K562 (cell line): ENCODE measurements at regions not wholly inside any gene's neighbourhood (a gene's known extent, or its start where the extent isn't known, plus 50 kb on each side); places are given as distances from the start of the nearest gene placed in this dataset.

Experiments
- ATAC-seq: fragments of 200-7000 bp; cut with Tn5 transposase; 3 replicates; pipeline ENCODE4 v1.9.1; 2020; ENCODE audit warnings: moderate library complexity
- BruUV-seq: library from RNA; stranded (reverse); fragments of 400-500 nt; replicated peaks from 2 replicates; lab custom pipeline; 2021; lab: Mats Ljungman, UMichigan
- CTCF ChIA-PET: fragments of 300-600 bp; formaldehyde crosslinking; extraction: SDS; loops from one replicate; lab custom pipeline; 2021; ENCODE audit warnings: low intra/inter-chr PET ratio; lab: Yijun Ruan, JAX
- POLR2A ChIA-PET: fragments of 300-600, 350-650 bp; sonication (Branson Sonifier 250); formaldehyde crosslinking; extraction: SDS; loops from one replicate; lab custom pipeline; 2021; ENCODE audit warnings: antibody characterized with exemption, inconsistent platforms; lab: Yijun Ruan, JAX
- DNase-seq, 4 experiments: peaks; one replicate each; pipeline versions ENCODE4 v3.0.0 to v3.0.0-alpha.2; 2011 to 2018; ENCODE audit warnings: low spot score in 3 of 4, mixed read lengths in 3 of 4; ENCODE audit errors: extremely low read depth in 1 of 4
- FAIRE-seq: peaks from 2 replicates; lab custom pipeline; 2011; peaks lifted over from hg19 to GRCh38; lab: Jason Lieb, UNC
- H2AFZ ChIP-seq: 2 replicates; pipeline ENCODE4 v1.6.0; 2011; ENCODE audit warnings: low read depth, low read length, control low read depth, inconsistent platforms
- H3K27ac ChIP-seq: fragments of 200-600 bp; 3 replicates; pipeline ENCODE4 v1.8.0; 2011; ENCODE audit warnings: low read depth, mild to moderate bottlenecking, control low read depth, inconsistent platforms, low read length, moderate library complexity, mixed read lengths; ENCODE audit errors: extremely low read depth
- H3K27me3 ChIP-seq, 2 experiments: fragments of 300-600 bp in 1 of 2; 2 replicates in 1 of 2; 3 replicates in 1 of 2; pipeline versions ENCODE4 v1.6.0 to v1.8.0; 2011; ENCODE audit warnings: inconsistent platforms in 2 of 2, low read length in 2 of 2, mild to moderate bottlenecking in 1 of 2, mixed read lengths in 1 of 2, moderate library complexity in 1 of 2; ENCODE audit not compliant: control insufficient read depth in 2 of 2, insufficient read depth in 2 of 2
- H3K36me3 ChIP-seq: fragments of 300-600 bp; 3 replicates; pipeline ENCODE4 v1.8.0; 2011; ENCODE audit warnings: mild to moderate bottlenecking, low read length, inconsistent platforms; ENCODE audit not compliant: control insufficient read depth, insufficient read depth
- H3K4me1 ChIP-seq, 2 experiments: fragments of 200-600 bp in 1 of 2; replicated peaks in 1 of 2; 2 replicates in 1 of 2; 3 replicates in 1 of 2; pipeline versions ENCODE4 v1.5.1 to v1.8.0; 2011; ENCODE audit warnings: inconsistent platforms in 2 of 2, low read length in 2 of 2, mild to moderate bottlenecking in 1 of 2, mixed read lengths in 1 of 2, moderate library complexity in 1 of 2; ENCODE audit not compliant: control insufficient read depth in 2 of 2, insufficient read depth in 2 of 2
- H3K4me2 ChIP-seq: 2 replicates; pipeline ENCODE4 v1.6.1; 2011; ENCODE audit warnings: low read length, control low read depth, inconsistent platforms, mixed read lengths; ENCODE audit not compliant: insufficient read depth
- H3K4me3 ChIP-seq: fragments of 200-600 bp; sonication (generic), shearing (Covaris generic); 2 replicates; pipeline ENCODE4 v1.5.1; 2016; ENCODE audit warnings: control low read depth, inconsistent platforms
- H3K79me2 ChIP-seq: fragments of 200-600 bp; 3 replicates; pipeline ENCODE4 v1.8.0; 2011; ENCODE audit warnings: low read length, inconsistent platforms; ENCODE audit not compliant: control insufficient read depth, insufficient read depth
- H3K9ac ChIP-seq, 2 experiments: 2 replicates each; pipeline versions ENCODE4 v1.6.0 to v1.6.1; 2011; ENCODE audit warnings: low read depth in 2 of 2, low read length in 2 of 2, control low read depth in 1 of 2, inconsistent platforms in 1 of 2, mild to moderate bottlenecking in 1 of 2, mixed read lengths in 1 of 2; ENCODE audit not compliant: insufficient read depth in 1 of 2
- H3K9me1 ChIP-seq: one replicate; pipeline ENCODE4 v1.6.0; 2011; ENCODE audit warnings: inconsistent platforms, mild to moderate bottlenecking, low read length, moderate library complexity; ENCODE audit not compliant: control insufficient read depth, insufficient read depth
- H3K9me3 ChIP-seq: replicated peaks from 2 replicates; pipeline ENCODE4 v1.5.1; 2011; ENCODE audit warnings: low read depth, low read length, inconsistent platforms; ENCODE audit not compliant: control insufficient read depth, insufficient read depth
- H4K20me1 ChIP-seq: replicated peaks from 2 replicates; pipeline ENCODE4 v1.6.1; 2011; ENCODE audit warnings: low read length, inconsistent platforms, mixed read lengths; ENCODE audit not compliant: control insufficient read depth, insufficient read depth
- ATF1 ChIP-seq, 2 experiments: fragments of 450-650 bp in 1 of 2; IDR thresholded peaks; 2 replicates each; pipeline ENCODE4 v1.6.1; 2016; ENCODE audit warnings: missing compliant biosample characterization in 1 of 2, missing genetic modification characterization in 1 of 2
- CEBPB ChIP-seq: fragments of 450-650 bp; IDR thresholded peaks from 2 replicates; pipeline ENCODE4 v1.6.1; 2016; ENCODE audit warnings: missing genetic modification characterization, missing compliant biosample characterization
- DIDO1 ChIP-seq: fragments of 450-650 bp; IDR thresholded peaks from 2 replicates; pipeline ENCODE4 v1.6.1; 2016; ENCODE audit warnings: low read depth, missing biosample characterization, missing genetic modification characterization
- JUN ChIP-seq, 2 experiments: sonication (generic) in 1 of 2; formaldehyde crosslinking in 1 of 2; IDR thresholded peaks; 2 replicates each; pipeline versions ENCODE4 v1.6.1 to v1.8.0; 2012 to 2022; ENCODE audit warnings: borderline replicate concordance in 2 of 2, mild to moderate bottlenecking in 2 of 2, improper control_type of control experiment in 1 of 2, low read depth in 1 of 2, low read length in 1 of 2, missing genetic modification reagents in 1 of 2
- SIRT6 ChIP-seq: IDR thresholded peaks from one replicate; pipeline ENCODE4 v1.6.1; 2012; ENCODE audit warnings: low read depth, mild to moderate bottlenecking, control low read depth, inconsistent platforms, low read length, moderate library complexity
- ZBTB1 ChIP-seq: sonication (generic); formaldehyde crosslinking; IDR thresholded peaks from 2 replicates; pipeline ENCODE4 v1.8.1; 2023; ENCODE audit warnings: missing genetic modification reagents, low read depth, mild to moderate bottlenecking, borderline replicate concordance
- ZC3H8 ChIP-seq: fragments of 450-650 bp; IDR thresholded peaks from 2 replicates; pipeline ENCODE4 v1.6.1; 2017
- ZNF134 ChIP-seq: fragments of 250-450 bp; sonication (Bioruptor Pico); conservative IDR thresholded peaks from 2 replicates; pipeline ENCODE4 v1.4.0; 2020
- ZNF354B ChIP-seq: fragments of 250-450 bp; sonication (Bioruptor Pico); IDR thresholded peaks from 2 replicates; pipeline ENCODE4 v1.4.0; 2020
- WGBS: fragments of 100-300 bp; shearing (Covaris generic); methylation state at CpG from one replicate; pipeline ENCODE4 v1.1.6; 2016; ENCODE audit warnings: low coverage, mixed read lengths; ENCODE audit not compliant: insufficient coverage; ENCODE audit errors: missing lambda C conversion rate; 5-methylcytosine and 5-hydroxymethylcytosine counted together
- in situ Hi-C: fragments of 300-500 bp; cut with MboI; formaldehyde crosslinking; loops from 4 replicates; pipeline ENCODE4 v1.15.0; 2018; ENCODE audit warnings: inconsistent platforms, mixed read lengths
- intact Hi-C: fragments of 100-400 bp; cut with micrococcal nuclease; formaldehyde crosslinking; loops from 2 replicates; pipeline ENCODE4 v1.14.2; 2022
- TF ChIP-seq, protein P1 (sequence below): fragments of 450-650 bp; formaldehyde crosslinking; IDR thresholded peaks from 2 replicates; pipeline ENCODE4 v1.4.0; 2020; ENCODE audit warnings: mild to moderate bottlenecking, moderate library complexity
- TF ChIP-seq, protein P2 (sequence below): sonication (generic); formaldehyde crosslinking; IDR thresholded peaks from 2 replicates; pipeline ENCODE4 v1.8.0; 2022; ENCODE audit warnings: mild to moderate bottlenecking, missing genetic modification reagents

DNA sequence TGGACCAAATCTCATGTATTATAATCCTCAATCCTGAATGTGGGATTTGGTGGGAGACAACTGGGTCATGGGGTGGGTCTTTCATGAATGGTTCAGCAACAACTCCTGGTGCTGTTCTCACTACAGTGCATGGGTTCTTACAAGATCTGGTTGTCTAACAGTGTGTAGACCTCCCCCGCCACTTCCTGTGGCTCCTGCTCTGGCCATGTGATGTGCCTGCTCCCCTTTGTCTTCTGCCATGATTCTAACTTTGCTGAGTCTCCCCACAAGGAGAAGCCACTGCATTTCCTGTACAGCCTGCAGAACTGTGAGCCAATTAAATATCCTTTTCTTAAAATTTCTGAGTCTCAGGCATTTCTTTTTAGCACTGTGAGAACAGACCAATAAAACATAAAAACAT is 557.5 kb downstream of the GOLGA6L6 start:
- POLR2A ChIA-PET, result interaction anchor here (0.9 kb wide), 1 partner anchor 16 kb away, joined by 3 read pairs; no protein-coding TSS in a partner anchor
- no peak for TF ChIP-seq CEBPB
- no peak for TF ChIP-seq ZBTB1 (CRISPR knock-in tag)
- TF ChIP-seq JUN (IDR thresholded peaks at IDR 0.05; ENCODE audit: borderline replicate concordance, low read depth, low read length), result no peak
- no peak for TF ChIP-seq JUN (CRISPR knock-in tag; IDR thresholded peaks at IDR 0.05; ENCODE audit: borderline replicate concordance)
- TF ChIP-seq DIDO1, result no peak
- no peak for TF ChIP-seq ZC3H8
- no peak for TF ChIP-seq ATF1 (CRISPR knock-in tag; IDR thresholded peaks at IDR 0.05)
- no peak for TF ChIP-seq ATF1 (tag; IDR thresholded peaks at IDR 0.05)
- TF ChIP-seq, protein P1, sequence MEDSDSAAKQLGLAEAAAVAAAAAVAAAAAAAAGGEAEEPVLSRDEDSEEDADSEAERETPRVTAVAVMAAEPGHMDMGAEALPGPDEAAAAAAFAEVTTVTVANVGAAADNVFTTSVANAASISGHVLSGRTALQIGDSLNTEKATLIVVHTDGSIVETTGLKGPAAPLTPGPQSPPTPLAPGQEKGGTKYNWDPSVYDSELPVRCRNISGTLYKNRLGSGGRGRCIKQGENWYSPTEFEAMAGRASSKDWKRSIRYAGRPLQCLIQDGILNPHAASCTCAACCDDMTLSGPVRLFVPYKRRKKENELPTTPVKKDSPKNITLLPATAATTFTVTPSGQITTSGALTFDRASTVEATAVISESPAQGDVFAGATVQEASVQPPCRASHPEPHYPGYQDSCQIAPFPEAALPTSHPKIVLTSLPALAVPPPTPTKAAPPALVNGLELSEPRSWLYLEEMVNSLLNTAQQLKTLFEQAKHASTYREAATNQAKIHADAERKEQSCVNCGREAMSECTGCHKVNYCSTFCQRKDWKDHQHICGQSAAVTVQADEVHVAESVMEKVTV (CRISPR knock-in tag), result no peak
- TF ChIP-seq SIRT6, result no peak
- no peak for TF ChIP-seq ZNF354B
- TF ChIP-seq ZNF134 (CRISPR knock-in tag), result no peak
- TF ChIP-seq, protein P2, sequence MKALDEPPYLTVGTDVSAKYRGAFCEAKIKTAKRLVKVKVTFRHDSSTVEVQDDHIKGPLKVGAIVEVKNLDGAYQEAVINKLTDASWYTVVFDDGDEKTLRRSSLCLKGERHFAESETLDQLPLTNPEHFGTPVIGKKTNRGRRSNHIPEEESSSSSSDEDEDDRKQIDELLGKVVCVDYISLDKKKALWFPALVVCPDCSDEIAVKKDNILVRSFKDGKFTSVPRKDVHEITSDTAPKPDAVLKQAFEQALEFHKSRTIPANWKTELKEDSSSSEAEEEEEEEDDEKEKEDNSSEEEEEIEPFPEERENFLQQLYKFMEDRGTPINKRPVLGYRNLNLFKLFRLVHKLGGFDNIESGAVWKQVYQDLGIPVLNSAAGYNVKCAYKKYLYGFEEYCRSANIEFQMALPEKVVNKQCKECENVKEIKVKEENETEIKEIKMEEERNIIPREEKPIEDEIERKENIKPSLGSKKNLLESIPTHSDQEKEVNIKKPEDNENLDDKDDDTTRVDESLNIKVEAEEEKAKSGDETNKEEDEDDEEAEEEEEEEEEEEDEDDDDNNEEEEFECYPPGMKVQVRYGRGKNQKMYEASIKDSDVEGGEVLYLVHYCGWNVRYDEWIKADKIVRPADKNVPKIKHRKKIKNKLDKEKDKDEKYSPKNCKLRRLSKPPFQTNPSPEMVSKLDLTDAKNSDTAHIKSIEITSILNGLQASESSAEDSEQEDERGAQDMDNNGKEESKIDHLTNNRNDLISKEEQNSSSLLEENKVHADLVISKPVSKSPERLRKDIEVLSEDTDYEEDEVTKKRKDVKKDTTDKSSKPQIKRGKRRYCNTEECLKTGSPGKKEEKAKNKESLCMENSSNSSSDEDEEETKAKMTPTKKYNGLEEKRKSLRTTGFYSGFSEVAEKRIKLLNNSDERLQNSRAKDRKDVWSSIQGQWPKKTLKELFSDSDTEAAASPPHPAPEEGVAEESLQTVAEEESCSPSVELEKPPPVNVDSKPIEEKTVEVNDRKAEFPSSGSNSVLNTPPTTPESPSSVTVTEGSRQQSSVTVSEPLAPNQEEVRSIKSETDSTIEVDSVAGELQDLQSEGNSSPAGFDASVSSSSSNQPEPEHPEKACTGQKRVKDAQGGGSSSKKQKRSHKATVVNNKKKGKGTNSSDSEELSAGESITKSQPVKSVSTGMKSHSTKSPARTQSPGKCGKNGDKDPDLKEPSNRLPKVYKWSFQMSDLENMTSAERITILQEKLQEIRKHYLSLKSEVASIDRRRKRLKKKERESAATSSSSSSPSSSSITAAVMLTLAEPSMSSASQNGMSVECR (CRISPR knock-in tag), result no peak
- no peak overlapping the region for H3K27ac ChIP-seq
- no peaks in the 10 kb centered on the region for H3K9me3 ChIP-seq
- no peaks in the 10 kb centered on the region for H3K79me2 ChIP-seq
- no peak for DNase-seq
- CTCF ChIA-PET, result no interaction called here
- H3K9ac ChIP-seq, result no peak overlapping the region
- 0% methylated on average over 1 of the region's 1 CpG for WGBS
- intact Hi-C loops, result no loop called here
- in situ Hi-C loops, result loop anchor here (10.0 kb wide), 1 partner anchor 1031 kb away; no protein-coding TSS in a partner anchor
- H3K4me2 ChIP-seq, result no peak overlapping the region
- no peak for ATAC-seq
- H3K9me1 ChIP-seq, result no peaks in the 10 kb centered on the region
- H4K20me1 ChIP-seq, result no peaks in the 10 kb centered on the region
- FAIRE-seq, result no peak
- H2AFZ ChIP-seq, result no peak overlapping the region
- no peaks in the 10 kb centered on the region for H3K27me3 ChIP-seq
- no peaks in the 10 kb centered on the region for H3K36me3 ChIP-seq
- no peaks in the 10 kb centered on the region for H3K4me1 ChIP-seq
- no peak overlapping the region for H3K4me3 ChIP-seq
- no TSS peak for BruUV-seq
